IPS-11a (cell line): ENCODE measurements at regions not wholly inside any gene's neighbourhood (a gene's known extent, or its start where the extent isn't known, plus 50 kb on each side); places are given as distances from the start of the nearest gene placed in this dataset.
A peak's percentile ranks its signal among the peaks of the same experiment; 100 is the strongest.
"Not testable (repeated sequence)": the region's sequence is repeated elsewhere in the genome, so short reads cannot be mapped to it uniquely, and the experiment has no call there.

ENCODE experiments used
- H3K4me3 ChIP-seq: one replicate; pipeline ENCODE4 v1.5.1; 2013; ENCODE audit warnings: low read depth, low read length, control low read depth

GRCh38 chr14:28152453-28153044 lies 614.0 kb upstream of the FOXG1 start:
- H3K4me3 ChIP-seq: no peak overlapping the region

- no peak overlapping the region for H3K4me3 ChIP-seq
Observed at GRCh38 chr14:28157289-28157869, 609.2 kb upstream of the FOXG1 start.

- H3K4me3 ChIP-seq: no peak overlapping the region
Observed at GRCh38 chr14:28157887-28158791, 608.4 kb upstream of the FOXG1 start.

- no peak overlapping the region for H3K4me3 ChIP-seq
Observed at GRCh38 chr14:28161040-28161439, 605.5 kb upstream of the FOXG1 start.

GRCh38 chr14:28163233-28163632 lies 603.4 kb upstream of the FOXG1 start:
- no peak overlapping the region for H3K4me3 ChIP-seq

GRCh38 chr14:28163897-28164296 lies 602.7 kb upstream of the FOXG1 start:
- no peak overlapping the region for H3K4me3 ChIP-seq

- H3K4me3 ChIP-seq: peak overlapping the region; percentile 30
Observed at GRCh38 chr14:28187902-28188830, 578.4 kb upstream of the FOXG1 start.

GRCh38 chr14:28196878-28197277 lies 569.7 kb upstream of the FOXG1 start:
- no peak overlapping the region for H3K4me3 ChIP-seq

GRCh38 chr14:28220391-28220790 lies 546.2 kb upstream of the FOXG1 start:
- H3K4me3 ChIP-seq: no peak overlapping the region

GRCh38 chr14:28240909-28241308 lies 525.7 kb upstream of the FOXG1 start:
- H3K4me3 ChIP-seq: no peak overlapping the region

GRCh38 chr14:28242895-28243294 lies 523.7 kb upstream of the FOXG1 start:
- H3K4me3 ChIP-seq: no peak overlapping the region

GRCh38 chr14:28243600-28243999 lies 523.0 kb upstream of the FOXG1 start:
- no peak overlapping the region for H3K4me3 ChIP-seq

GRCh38 chr14:28245216-28245615 lies 521.4 kb upstream of the FOXG1 start:
- H3K4me3 ChIP-seq: no peak overlapping the region

GRCh38 chr14:28247491-28247890 lies 519.1 kb upstream of the FOXG1 start:
- H3K4me3 ChIP-seq: no peak overlapping the region

- not testable (repeated sequence) for H3K4me3 ChIP-seq
Observed at GRCh38 chr14:28252124-28252523, 514.5 kb upstream of the FOXG1 start.

GRCh38 chr14:28254768-28255167 lies 511.8 kb upstream of the FOXG1 start:
- H3K4me3 ChIP-seq: no peak overlapping the region

- H3K4me3 ChIP-seq: no peak overlapping the region
Observed at GRCh38 chr14:28264306-28264705, 502.3 kb upstream of the FOXG1 start.

GRCh38 chr14:28272270-28272669 lies 494.3 kb upstream of the FOXG1 start:
- H3K4me3 ChIP-seq: no peak overlapping the region

GRCh38 chr14:28280530-28280929 lies 486.1 kb upstream of the FOXG1 start:
- no peak overlapping the region for H3K4me3 ChIP-seq

GRCh38 chr14:28280997-28281598 lies 485.5 kb upstream of the FOXG1 start:
- no peak overlapping the region for H3K4me3 ChIP-seq
